HepG2 (cell line): ENCODE measurements at regions not wholly inside any gene's neighbourhood (a gene's known extent, or its start where the extent isn't known, plus 50 kb on each side); places are given as distances from the start of the nearest gene placed in this dataset.

Experiments used
- ATAC-seq: fragments of 200-7000 bp; cut with Tn5 transposase; 3 replicates; pipeline ENCODE4 v1.9.1; 2020; ENCODE audit warnings: mild to moderate bottlenecking, moderate library complexity
- BruUV-seq: library from RNA; stranded (reverse); fragments of 400-500 nt; replicated peaks from 2 replicates; lab custom pipeline; 2021; lab: Mats Ljungman, UMichigan
- CTCF ChIA-PET: fragments of 300-600 bp; formaldehyde crosslinking; extraction: SDS; loops from one replicate; lab custom pipeline; 2021; ENCODE audit warnings: low total read pairs, inconsistent platforms, low intra/inter-chr PET ratio; lab: Yijun Ruan, JAX
- POLR2A ChIA-PET: fragments of 350-600 bp; sonication (Branson Sonifier 250); formaldehyde crosslinking; loops from one replicate; lab custom pipeline; 2020; ENCODE audit warnings: antibody characterized with exemption, inconsistent platforms; lab: Yijun Ruan, JAX
- DNase-seq: peaks from one replicate; pipeline ENCODE4 v3.0.0-alpha.2; 2015; ENCODE audit warnings: low spot score
- FAIRE-seq: peaks from 3 replicates; lab custom pipeline; 2011; peaks lifted over from hg19 to GRCh38; lab: Jason Lieb, UNC
- H2AFZ ChIP-seq: one replicate; pipeline ENCODE4 v1.6.1; 2011; ENCODE audit warnings: low read length, inconsistent platforms
- H3K27ac ChIP-seq: fragments of 300-600 bp; 3 replicates; pipeline ENCODE4 v1.8.0; 2011; ENCODE audit warnings: mixed run types, mild to moderate bottlenecking, mixed read lengths, low read length, inconsistent platforms; ENCODE audit not compliant: insufficient read depth; ENCODE audit errors: extremely low read length
- H3K27me3 ChIP-seq, 2 experiments: fragments of 200-600 bp in 1 of 2; 2 replicates in 1 of 2; 3 replicates in 1 of 2; pipeline versions ENCODE4 v1.6.0 to v1.8.0; 2011; ENCODE audit warnings: low read length in 2 of 2, mild to moderate bottlenecking in 2 of 2, moderate library complexity in 2 of 2, inconsistent platforms in 1 of 2; ENCODE audit not compliant: insufficient read depth in 2 of 2, control insufficient read depth in 1 of 2
- H3K36me3 ChIP-seq, 2 experiments: fragments of 200-600 bp in 1 of 2; replicated peaks in 1 of 2; 2 replicates in 1 of 2; 3 replicates in 1 of 2; pipeline versions ENCODE4 v1.5.1 to v1.8.0; 2011; ENCODE audit warnings: low read length in 2 of 2, inconsistent platforms in 1 of 2; ENCODE audit not compliant: insufficient read depth in 2 of 2, control insufficient read depth in 1 of 2
- H3K4me1 ChIP-seq: 2 replicates; pipeline ENCODE4 v1.5.1; 2012; ENCODE audit warnings: low read length, inconsistent platforms; ENCODE audit not compliant: insufficient read depth
- H3K4me2 ChIP-seq: 2 replicates; pipeline ENCODE4 v1.6.0; 2011; ENCODE audit warnings: low read depth, low read length, inconsistent platforms
- H3K4me3 ChIP-seq, 3 experiments: fragments of 200-600 bp in 1 of 3; sonication (generic), shearing (Covaris generic) in 1 of 3; replicated peaks in 1 of 3; 2 replicates each; pipeline ENCODE4 v1.5.1; 2011 to 2016; ENCODE audit warnings: low read length in 3 of 3, inconsistent platforms in 2 of 3, low read depth in 2 of 3, mild to moderate bottlenecking in 2 of 3, control low read depth in 1 of 3, mixed read lengths in 1 of 3; ENCODE audit not compliant: insufficient read depth in 1 of 3
- H3K79me2 ChIP-seq: one replicate; pipeline ENCODE4 v1.6.1; 2011; ENCODE audit warnings: low read length, inconsistent platforms; ENCODE audit not compliant: insufficient read depth
- H3K9ac ChIP-seq: 2 replicates; pipeline ENCODE4 v1.6.0; 2011; ENCODE audit warnings: mild to moderate bottlenecking, low read depth, low read length, inconsistent platforms; ENCODE audit not compliant: insufficient read depth
- H3K9me3 ChIP-seq: 2 replicates; pipeline ENCODE4 v1.5.1; 2012; ENCODE audit warnings: mild to moderate bottlenecking, low read length
- H4K20me1 ChIP-seq: 2 replicates; pipeline ENCODE4 v1.6.0; 2011; ENCODE audit warnings: inconsistent platforms, mild to moderate bottlenecking, low read length, moderate library complexity; ENCODE audit not compliant: insufficient read depth
- CBFB ChIP-seq: sonication (generic); formaldehyde crosslinking; IDR thresholded peaks from 2 replicates; pipeline ENCODE4 v1.4.0; 2020; ENCODE audit warnings: missing genetic modification reagents
- E2F5 ChIP-seq: sonication (generic); formaldehyde crosslinking; conservative IDR thresholded peaks from 2 replicates; pipeline ENCODE4 v1.4.0; 2020; ENCODE audit warnings: missing genetic modification reagents
- GLI4 ChIP-seq: sonication (generic); formaldehyde crosslinking; IDR thresholded peaks from 2 replicates; pipeline ENCODE4 v1.5.1; 2020; ENCODE audit warnings: missing genetic modification reagents, mild to moderate bottlenecking, moderate library complexity, borderline replicate concordance
- KMT2A ChIP-seq: sonication (generic); formaldehyde crosslinking; IDR thresholded peaks from 2 replicates; pipeline ENCODE4 v1.4.0; 2020; ENCODE audit warnings: missing genetic modification reagents
- NFKB2 ChIP-seq: sonication (generic); formaldehyde crosslinking; IDR thresholded peaks from 2 replicates; pipeline ENCODE4 v1.4.0; 2020; ENCODE audit warnings: missing genetic modification reagents, borderline replicate concordance
- NFKBIZ ChIP-seq: IDR thresholded peaks from 2 replicates; pipeline ENCODE4 v1.6.1; 2018; ENCODE audit warnings: missing genetic modification reagents, missing compliant biosample characterization
- SP4 ChIP-seq: sonication (generic); formaldehyde crosslinking; IDR thresholded peaks from 2 replicates; pipeline ENCODE4 v1.8.1; 2023; ENCODE audit warnings: mild to moderate bottlenecking, missing genetic modification reagents
- ZBTB3 ChIP-seq: sonication (generic); formaldehyde crosslinking; IDR thresholded peaks from 2 replicates; pipeline ENCODE4 v1.4.0; 2020; ENCODE audit warnings: low read depth, mild to moderate bottlenecking, moderate library complexity, missing genetic modification reagents, borderline replicate concordance
- ZHX1 ChIP-seq: sonication (generic); formaldehyde crosslinking; IDR thresholded peaks from 2 replicates; pipeline ENCODE4 v1.8.1; 2022; ENCODE audit warnings: low read depth, mild to moderate bottlenecking, missing genetic modification reagents
- ZNF263 ChIP-seq: sonication (generic); formaldehyde crosslinking; IDR thresholded peaks from 2 replicates; pipeline ENCODE4 v1.4.0; 2020; ENCODE audit warnings: missing genetic modification reagents
- ZNF549 ChIP-seq: sonication (generic); formaldehyde crosslinking; IDR thresholded peaks from 2 replicates; pipeline ENCODE4 v1.5.0; 2020; ENCODE audit warnings: missing genetic modification reagents
- ZNF567 ChIP-seq: sonication (generic); formaldehyde crosslinking; IDR thresholded peaks from 2 replicates; pipeline ENCODE4 v1.8.1; 2023; ENCODE audit warnings: mild to moderate bottlenecking, missing genetic modification reagents, borderline replicate concordance
- WGBS: methylation state at CpG from one replicate; pipeline ENCODE4 v1.1.6; 2017; ENCODE audit warnings: low lambda C conversion rate; 5-methylcytosine and 5-hydroxymethylcytosine counted together
- in situ Hi-C: cut with HindIII; loops from 2 replicates; pipeline ENCODE4 v1.10.0; 2017; ENCODE audit warnings: low pct_unique_long_range_greater_than_20kb; ENCODE audit not compliant: extremely low pct_ligation_motif_present
- intact Hi-C: fragments of 100-400 bp; cut with micrococcal nuclease; formaldehyde crosslinking; loops from one replicate; pipeline ENCODE4 v1.10.0; 2022; ENCODE audit not compliant: unreplicated experiment
- TF ChIP-seq, protein P1 (sequence below): sonication (generic); formaldehyde crosslinking; IDR thresholded peaks from 2 replicates; pipeline ENCODE4 v1.8.0; 2022; ENCODE audit warnings: mild to moderate bottlenecking, missing genetic modification reagents, moderate library complexity

DNA sequence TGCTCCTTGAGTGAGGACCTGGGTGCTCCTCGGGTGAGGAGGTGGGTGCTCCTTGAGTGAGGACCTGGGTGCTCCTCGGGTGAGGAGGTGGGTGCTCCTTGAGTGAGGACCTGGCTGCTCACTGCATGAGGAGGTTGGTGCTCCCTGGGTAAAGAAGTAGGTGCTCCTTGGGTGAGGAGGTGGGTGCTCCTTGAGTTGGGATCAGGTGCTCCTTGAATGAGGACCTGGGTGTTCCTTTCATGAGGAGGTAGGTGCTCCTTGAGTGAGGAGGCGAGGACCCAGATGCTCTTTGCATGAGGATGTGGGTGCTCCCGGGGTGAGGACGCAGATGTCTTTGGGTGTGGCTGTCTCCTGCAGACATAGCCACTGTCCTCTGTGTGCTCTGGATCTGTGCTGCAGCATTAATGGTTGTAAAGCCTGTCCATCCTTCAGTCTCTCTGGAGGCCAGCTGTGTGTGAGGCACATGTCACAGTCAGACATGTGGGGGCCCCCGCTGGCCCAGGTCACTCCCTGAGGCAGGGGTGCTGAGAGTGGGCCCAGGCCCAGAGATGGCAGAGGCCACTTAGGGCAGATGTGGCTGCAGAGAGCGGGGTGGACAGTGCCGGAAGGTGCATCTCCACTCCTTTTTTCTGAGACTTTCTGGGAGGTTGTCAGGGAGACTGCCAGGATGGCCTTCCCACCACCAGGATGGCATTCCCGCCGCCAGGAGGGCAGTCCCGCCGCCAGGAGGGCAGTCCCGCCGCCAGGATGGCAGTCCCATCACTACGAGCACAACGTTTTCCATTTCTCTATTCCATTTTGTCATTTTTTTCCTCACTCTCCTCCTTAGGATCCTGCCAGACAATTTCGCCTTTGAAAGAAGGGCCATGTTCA is 101.8 kb downstream of the HMX1 start:
- no peaks in the 10 kb centered on the region for H3K36me3 ChIP-seq
- ATAC-seq: peak; percentile 19; the same call in 2 of the 3 replicates
- no peaks in the 10 kb centered on the region for H3K4me1 ChIP-seq
- no TSS peak for BruUV-seq
- no peak overlapping the region for H2AFZ ChIP-seq
- ChIA-PET POLR2A (no interaction called here), CTCF (no interaction called here)
- no peak for FAIRE-seq
- peak; percentile 85 for TF ChIP-seq ZNF263
- no peak for TF ChIP-seq ZBTB3 (CRISPR knock-in tag)
- 12% methylated on average over 14 of the region's 17 CpGs for WGBS
- no peak overlapping the region for H3K9ac ChIP-seq
- H3K9me3 ChIP-seq: no peaks in the 10 kb centered on the region
- no peak for DNase-seq
- H3K79me2 ChIP-seq: no peaks in the 10 kb centered on the region
- H4K20me1 ChIP-seq: no peaks in the 10 kb centered on the region
- intact Hi-C loops (no loop called here), in situ Hi-C loops (no loop called here)
- no peak overlapping the region for H3K4me2 ChIP-seq
- peaks cover 3 to 36% of the 10 kb centered on the region in 2 experiments; a peak in 4 of 5 replicates for H3K27me3 ChIP-seq
- no peak overlapping the region for H3K4me3 ChIP-seq
- H3K27ac ChIP-seq: no peak overlapping the region

DNA sequence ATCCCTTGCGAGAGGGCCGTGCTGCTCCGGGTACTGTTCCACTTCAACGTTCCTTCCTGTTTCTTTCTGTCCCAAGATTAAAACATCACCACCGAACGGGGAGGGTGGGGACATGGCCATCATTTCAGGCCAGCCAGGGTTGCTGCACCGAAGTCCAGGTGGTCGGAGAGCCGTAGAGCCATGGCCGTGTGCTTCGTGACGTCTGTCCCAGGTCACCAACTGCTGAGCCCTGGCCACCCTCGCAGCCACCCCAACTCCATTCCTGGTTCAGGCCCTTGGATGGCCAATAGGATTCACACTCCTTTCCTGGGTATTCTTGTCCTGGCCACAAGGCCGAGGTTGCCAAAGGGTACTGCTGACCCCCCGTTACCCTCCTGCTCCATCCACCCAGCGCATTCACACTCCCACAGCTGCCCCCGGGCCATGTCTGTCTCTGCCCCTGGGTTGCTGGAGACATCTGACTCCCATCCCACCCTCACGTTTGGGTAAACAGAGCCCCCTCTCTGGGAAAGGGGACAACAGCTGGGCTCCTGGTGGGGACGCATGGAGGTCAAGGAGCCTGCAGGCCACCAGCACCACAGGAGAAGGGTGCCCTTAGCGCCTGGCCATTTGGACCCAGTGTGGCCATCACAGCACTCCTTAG is 103.2 kb downstream of the HMX1 start:
- FAIRE-seq (no peak), ATAC-seq (no peak), DNase-seq (no peak)
- WGBS: 65% methylated on average over 14 of the region's 20 CpGs
- Histone ChIP-seq H3K9ac (no peak overlapping the region), H3K9me3 (no peaks in the 10 kb centered on the region), H3K27ac (no peak overlapping the region), H3K4me2 (no peak overlapping the region), H4K20me1 (no peaks in the 10 kb centered on the region), H3K4me3 (no peak overlapping the region), H3K36me3 (no peaks in the 10 kb centered on the region), H3K4me1 (no peaks in the 10 kb centered on the region), H2AFZ (no peak overlapping the region), H3K27me3 (peaks cover 3 to 41% of the 10 kb centered on the region in 2 experiments; a peak in 4 of 5 replicates), H3K79me2 (no peaks in the 10 kb centered on the region)
- TF ChIP-seq ZHX1 (CRISPR knock-in tag) (no peak), ZNF549 (no peak), NFKB2 (CRISPR knock-in tag) (no peak), E2F5 (CRISPR knock-in tag) (no peak), CBFB (no peak), GLI4 (no peak), KMT2A (CRISPR knock-in tag) (no peak), ZNF567 (no peak), SP4 (CRISPR knock-in tag) (no peak), NFKBIZ (CRISPR knock-in tag) (no peak)
- TF ChIP-seq, protein P1, sequence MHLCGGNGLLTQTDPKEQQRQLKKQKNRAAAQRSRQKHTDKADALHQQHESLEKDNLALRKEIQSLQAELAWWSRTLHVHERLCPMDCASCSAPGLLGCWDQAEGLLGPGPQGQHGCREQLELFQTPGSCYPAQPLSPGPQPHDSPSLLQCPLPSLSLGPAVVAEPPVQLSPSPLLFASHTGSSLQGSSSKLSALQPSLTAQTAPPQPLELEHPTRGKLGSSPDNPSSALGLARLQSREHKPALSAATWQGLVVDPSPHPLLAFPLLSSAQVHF: no peak
- intact Hi-C loops (no loop called here), in situ Hi-C loops (no loop called here)
- no TSS peak for BruUV-seq
- ChIA-PET CTCF (no interaction called here), POLR2A (no interaction called here)
